OCI-LY1 (cell line): ENCODE measurements at regions not wholly inside any gene's neighbourhood (a gene's known extent, or its start where the extent isn't known, plus 50 kb on each side); places are given as distances from the start of the nearest gene placed in this dataset.

Experiments used
- H2AFZ ChIP-seq: fragments of 200-600 bp; sonication (generic), shearing (Covaris generic); 2 replicates; pipeline ENCODE4 v1.6.0; 2014; ENCODE audit warnings: antibody characterized with exemption, mild to moderate bottlenecking, low read length
- H3F3A ChIP-seq: fragments of 200-600 bp; sonication (generic), shearing (Covaris generic); 2 replicates; pipeline ENCODE4 v1.6.0; 2014; ENCODE audit warnings: mild to moderate bottlenecking, antibody characterized with exemption, low read length, moderate library complexity; ENCODE audit not compliant: insufficient read depth
- H3K27ac ChIP-seq: fragments of 200-600 bp; sonication (generic); 2 replicates; pipeline ENCODE4 v1.5.1; 2014; ENCODE audit warnings: low read length, mixed run types, mild to moderate bottlenecking, low read depth; ENCODE audit not compliant: poor library complexity, severe bottlenecking
- H3K27me3 ChIP-seq: fragments of 200-600 bp; sonication (generic); 2 replicates; pipeline ENCODE4 v1.6.0; 2014; ENCODE audit warnings: antibody characterized with exemption, mild to moderate bottlenecking, low read length, moderate library complexity; ENCODE audit not compliant: insufficient read depth
- H3K36me3 ChIP-seq: fragments of 200-600 bp; sonication (generic); 2 replicates; pipeline ENCODE4 v1.6.1; 2014; ENCODE audit warnings: mild to moderate bottlenecking, antibody characterized with exemption, low read length, moderate library complexity, mixed read lengths; ENCODE audit not compliant: insufficient read depth
- H3K4me1 ChIP-seq: fragments of 200-600 bp; sonication (generic); 2 replicates; pipeline ENCODE4 v1.5.1; 2014; ENCODE audit warnings: mild to moderate bottlenecking, low read length, moderate library complexity; ENCODE audit not compliant: insufficient read depth, severe bottlenecking
- H3K4me2 ChIP-seq: fragments of 200-600 bp; sonication (generic), shearing (Covaris generic); 2 replicates; pipeline ENCODE4 v1.6.1; 2014; ENCODE audit warnings: low read length
- H3K4me3 ChIP-seq: fragments of 200-600 bp; sonication (generic); 2 replicates; pipeline ENCODE4 v1.5.1; 2014; ENCODE audit warnings: low read length, low read depth, mild to moderate bottlenecking, mixed read lengths; ENCODE audit not compliant: poor library complexity, severe bottlenecking
- H3K79me2 ChIP-seq: fragments of 200-600 bp; shearing (Covaris generic); 2 replicates; pipeline ENCODE4 v1.6.1; 2016; ENCODE audit warnings: mixed run types, low read length, mixed read lengths; ENCODE audit not compliant: insufficient read depth
- H3K9ac ChIP-seq: fragments of 200-600 bp; sonication (generic), shearing (Covaris generic); 2 replicates; pipeline ENCODE4 v1.6.1; 2014; ENCODE audit warnings: mild to moderate bottlenecking, low read length, mixed read lengths
- H3K9me2 ChIP-seq: fragments of 200-600 bp; sonication (generic), shearing (Covaris generic); 2 replicates; pipeline ENCODE4 v1.6.1; 2014; ENCODE audit warnings: low read depth, mild to moderate bottlenecking, low read length, mixed read lengths
- H3K9me3 ChIP-seq: fragments of 200-600 bp; shearing (Covaris generic); 2 replicates; pipeline ENCODE4 v1.6.1; 2014; ENCODE audit warnings: low read length, mixed read lengths
- H4K20me1 ChIP-seq: fragments of 200-600 bp; sonication (generic), shearing (Covaris generic); 2 replicates; pipeline ENCODE4 v1.6.0; 2016; ENCODE audit warnings: mild to moderate bottlenecking, low read length; ENCODE audit not compliant: insufficient read depth
- CTCF ChIP-seq: fragments of 200-600 bp; sonication (generic), shearing (Covaris generic); IDR thresholded peaks from 2 replicates; pipeline ENCODE4 v1.5.1; 2017; ENCODE audit warnings: mild to moderate bottlenecking, antibody characterized with exemption, low read length, moderate library complexity, mixed read lengths
- EZH2 ChIP-seq: fragments of 200-600 bp; sonication (generic), shearing (Covaris generic); IDR thresholded peaks from 2 replicates; pipeline ENCODE4 v1.8.0; 2017; ENCODE audit warnings: borderline replicate concordance, mixed run types, mild to moderate bottlenecking, antibody characterized with exemption, low read length, moderate library complexity, mixed read lengths

GRCh38 chr12:81950871-81951270 lies 191.7 kb upstream of the PPFIA2 start:
- Histone ChIP-seq H3K27me3 (no peaks in the 10 kb centered on the region), H3K4me2 (no peak overlapping the region), H3K9ac (no peak overlapping the region), H3K79me2 (no peaks in the 10 kb centered on the region), H3K9me3 (no peaks in the 10 kb centered on the region), H3K9me2 (no peaks in the 10 kb centered on the region), H3K4me3 (no peak overlapping the region), H3K4me1 (no peaks in the 10 kb centered on the region), H3K27ac (no peak overlapping the region), H3K36me3 (no peaks in the 10 kb centered on the region), H2AFZ (no peak overlapping the region), H4K20me1 (no peaks in the 10 kb centered on the region), H3F3A (no peaks in the 10 kb centered on the region)
- no peak for TF ChIP-seq EZH2
- TF ChIP-seq CTCF: no peak

- no peaks in the 10 kb centered on the region for H4K20me1 ChIP-seq
- TF ChIP-seq CTCF (no peak), EZH2 (no peak)
- no peaks in the 10 kb centered on the region for H3K27me3 ChIP-seq
- H3K4me2 ChIP-seq: no peak overlapping the region
- no peak overlapping the region for H2AFZ ChIP-seq
- no peak overlapping the region for H3K9ac ChIP-seq
- no peaks in the 10 kb centered on the region for H3F3A ChIP-seq
- H3K27ac ChIP-seq: no peak overlapping the region
- H3K9me2 ChIP-seq: no peaks in the 10 kb centered on the region
- no peaks in the 10 kb centered on the region for H3K4me1 ChIP-seq
- no peaks in the 10 kb centered on the region for H3K36me3 ChIP-seq
- H3K9me3 ChIP-seq: no peaks in the 10 kb centered on the region
- no peak overlapping the region for H3K4me3 ChIP-seq
- H3K79me2 ChIP-seq: no peaks in the 10 kb centered on the region
Measured at GRCh38 chr12:81949841-81950308, 190.7 kb upstream of the PPFIA2 start.

GRCh38 chr12:81949416-81949815 lies 190.3 kb upstream of the PPFIA2 start:
- no peak for TF ChIP-seq CTCF
- TF ChIP-seq EZH2: no peak
- Histone ChIP-seq H3K9me3 (no peaks in the 10 kb centered on the region), H3K27ac (no peak overlapping the region), H3F3A (no peaks in the 10 kb centered on the region), H3K4me2 (no peak overlapping the region), H3K4me1 (no peaks in the 10 kb centered on the region), H3K4me3 (no peak overlapping the region), H3K79me2 (no peaks in the 10 kb centered on the region), H3K9ac (no peak overlapping the region), H3K27me3 (no peaks in the 10 kb centered on the region), H4K20me1 (no peaks in the 10 kb centered on the region), H3K9me2 (no peaks in the 10 kb centered on the region), H2AFZ (no peak overlapping the region), H3K36me3 (no peaks in the 10 kb centered on the region)
